Neural cell (in vitro differentiated cells): ENCODE measurements at regions not wholly inside any gene's neighbourhood (a gene's known extent, or its start where the extent isn't known, plus 50 kb on each side); places are given as distances from the start of the nearest gene placed in this dataset.

Experiments used
- H2AFZ ChIP-seq: fragments of 200-600, 300-800 bp; sonication (generic), shearing (Covaris generic); 2 replicates; pipeline ENCODE4 v1.6.0; 2014; ENCODE audit warnings: low read depth, mild to moderate bottlenecking, antibody characterized with exemption, low read length, moderate library complexity
- H3F3A ChIP-seq: fragments of 200-600 bp; shearing (Covaris generic); 2 replicates; pipeline ENCODE4 v1.6.1; 2016; ENCODE audit warnings: mild to moderate bottlenecking, moderate library complexity, mixed read lengths, antibody characterized with exemption, low read length; ENCODE audit not compliant: insufficient read depth, poor library complexity, severe bottlenecking
- H3K27ac ChIP-seq: fragments of 200-600, 300-800 bp; sonication (generic), shearing (Covaris generic); 2 replicates; pipeline ENCODE4 v1.5.1; 2014; ENCODE audit warnings: mild to moderate bottlenecking, low read length, moderate library complexity
- H3K27me3 ChIP-seq: fragments of 300-800, 200-600 bp; sonication (generic), shearing (Covaris generic); 2 replicates; pipeline ENCODE4 v1.6.0; 2014; ENCODE audit warnings: mild to moderate bottlenecking, low read depth, low read length, moderate library complexity; ENCODE audit not compliant: insufficient read depth
- H3K36me3 ChIP-seq: fragments of 300-800, 200-600 bp; sonication (generic), shearing (Covaris generic); 2 replicates; pipeline ENCODE4 v1.5.1; 2014; ENCODE audit warnings: mild to moderate bottlenecking, antibody characterized with exemption, low read length, moderate library complexity; ENCODE audit not compliant: insufficient read depth
- H3K4me2 ChIP-seq: fragments of 300-800, 200-600 bp; sonication (generic), shearing (Covaris generic); 2 replicates; pipeline ENCODE4 v1.6.0; 2014; ENCODE audit warnings: mild to moderate bottlenecking, low read length
- H3K4me3 ChIP-seq: fragments of 300-800, 200-600 bp; sonication (generic), shearing (Covaris generic); 2 replicates; pipeline ENCODE4 v1.5.1; 2014; ENCODE audit warnings: mild to moderate bottlenecking, low read length, moderate library complexity
- H3K79me2 ChIP-seq: fragments of 200-600 bp; shearing (Covaris generic); replicated peaks from 2 replicates; pipeline ENCODE4 v1.6.0; 2014; ENCODE audit warnings: mild to moderate bottlenecking, low read length, moderate library complexity; ENCODE audit not compliant: insufficient read depth
- H3K9ac ChIP-seq: fragments of 300-800, 200-600 bp; sonication (generic), shearing (Covaris generic); 2 replicates; pipeline ENCODE4 v1.6.1; 2016; ENCODE audit warnings: mild to moderate bottlenecking, low read length, mixed read lengths
- H3K9me2 ChIP-seq: fragments of 200-600 bp; shearing (Covaris generic); 2 replicates; pipeline ENCODE4 v1.6.1; 2016; ENCODE audit warnings: mild to moderate bottlenecking, low read length, mixed read lengths; ENCODE audit not compliant: insufficient read depth
- H3K9me3 ChIP-seq: fragments of 200-600, 300-800 bp; sonication (generic), shearing (Covaris generic); 2 replicates; pipeline ENCODE4 v1.6.1; 2016; ENCODE audit warnings: mild to moderate bottlenecking, mixed run types, low read length, moderate library complexity, mixed read lengths
- H4K20me1 ChIP-seq: fragments of 200-600 bp; shearing (Covaris generic); 2 replicates; pipeline ENCODE4 v1.6.1; 2016; ENCODE audit warnings: mild to moderate bottlenecking, mixed run types; ENCODE audit not compliant: insufficient read depth
- EP300 ChIP-seq: fragments of 450-650 bp; conservative IDR thresholded peaks from 2 replicates; pipeline ENCODE4 v1.6.1; 2014; ENCODE audit warnings: antibody characterized with exemption, mild to moderate bottlenecking, moderate library complexity; ENCODE audit not compliant: poor library complexity, severe bottlenecking
- MXI1 ChIP-seq: fragments of 450-650 bp; conservative IDR thresholded peaks from 2 replicates; pipeline ENCODE4 v1.6.1; 2014; ENCODE audit warnings: antibody characterized with exemption, mild to moderate bottlenecking; ENCODE audit not compliant: poor library complexity, severe bottlenecking
- POLR2AphosphoS5 ChIP-seq: IDR thresholded peaks from 2 replicates; pipeline ENCODE4 v1.6.1; 2012
- RAD21 ChIP-seq: fragments of 450-650 bp; conservative IDR thresholded peaks from 2 replicates; pipeline ENCODE4 v1.6.1; 2014; ENCODE audit warnings: antibody characterized with exemption, mild to moderate bottlenecking, moderate library complexity
- SMC3 ChIP-seq: fragments of 450-650 bp; conservative IDR thresholded peaks from 2 replicates; pipeline ENCODE4 v1.6.1; 2014; ENCODE audit warnings: antibody characterized with exemption, mild to moderate bottlenecking, moderate library complexity; ENCODE audit not compliant: poor library complexity
- TAF1 ChIP-seq: IDR thresholded peaks from 2 replicates; pipeline ENCODE4 v1.6.1; 2012; ENCODE audit warnings: low read depth
- TF ChIP-seq, protein P1 (sequence below): fragments of 450-650 bp; IDR thresholded peaks from 2 replicates; pipeline ENCODE4 v1.5.1; 2014; ENCODE audit warnings: antibody characterized with exemption, mild to moderate bottlenecking, moderate library complexity; ENCODE audit not compliant: poor library complexity, severe bottlenecking
- TF ChIP-seq, protein P2 (sequence below): IDR thresholded peaks from 2 replicates; pipeline ENCODE4 v1.6.1; 2012; ENCODE audit warnings: borderline replicate concordance

DNA sequence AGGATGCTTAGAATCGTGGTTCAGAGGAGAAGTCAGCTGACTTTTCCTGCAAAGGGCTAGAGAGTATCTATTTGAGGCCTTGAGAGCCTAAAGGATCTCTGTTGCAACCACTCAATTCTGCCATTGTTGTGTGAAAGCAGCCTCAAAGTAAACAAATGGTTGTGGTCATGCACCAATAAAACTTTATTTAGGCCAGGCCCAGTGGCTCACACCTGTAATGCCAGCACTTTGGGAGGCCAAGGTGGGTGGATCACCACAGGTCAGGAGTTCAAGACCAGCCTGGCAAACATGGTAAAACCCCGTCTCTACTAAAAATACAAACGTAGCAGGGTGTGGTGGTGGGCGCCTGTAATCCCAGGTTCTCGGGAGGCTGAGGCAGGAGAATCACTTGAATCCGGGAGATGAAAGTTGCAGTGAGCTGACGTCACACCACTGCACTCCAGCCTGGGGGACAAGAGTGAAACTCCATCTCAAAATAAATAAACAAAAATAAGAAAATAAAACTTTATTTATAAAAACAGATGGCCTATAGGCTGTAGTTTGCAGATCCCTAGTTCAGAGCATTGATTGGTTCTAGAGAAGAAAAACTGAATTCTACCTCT is 135.9 kb upstream of the KLF4 start:
- H3K9me2 ChIP-seq = no peaks in the 10 kb centered on the region
- H2AFZ ChIP-seq = no peak overlapping the region
- no peaks in the 10 kb centered on the region for H3K36me3 ChIP-seq
- no peaks in the 10 kb centered on the region for H3K27me3 ChIP-seq
- H3K79me2 ChIP-seq = no peaks in the 10 kb centered on the region
- no peaks in the 10 kb centered on the region for H3K9me3 ChIP-seq
- H3K4me3 ChIP-seq = no peak overlapping the region
- TF ChIP-seq, protein P1, sequence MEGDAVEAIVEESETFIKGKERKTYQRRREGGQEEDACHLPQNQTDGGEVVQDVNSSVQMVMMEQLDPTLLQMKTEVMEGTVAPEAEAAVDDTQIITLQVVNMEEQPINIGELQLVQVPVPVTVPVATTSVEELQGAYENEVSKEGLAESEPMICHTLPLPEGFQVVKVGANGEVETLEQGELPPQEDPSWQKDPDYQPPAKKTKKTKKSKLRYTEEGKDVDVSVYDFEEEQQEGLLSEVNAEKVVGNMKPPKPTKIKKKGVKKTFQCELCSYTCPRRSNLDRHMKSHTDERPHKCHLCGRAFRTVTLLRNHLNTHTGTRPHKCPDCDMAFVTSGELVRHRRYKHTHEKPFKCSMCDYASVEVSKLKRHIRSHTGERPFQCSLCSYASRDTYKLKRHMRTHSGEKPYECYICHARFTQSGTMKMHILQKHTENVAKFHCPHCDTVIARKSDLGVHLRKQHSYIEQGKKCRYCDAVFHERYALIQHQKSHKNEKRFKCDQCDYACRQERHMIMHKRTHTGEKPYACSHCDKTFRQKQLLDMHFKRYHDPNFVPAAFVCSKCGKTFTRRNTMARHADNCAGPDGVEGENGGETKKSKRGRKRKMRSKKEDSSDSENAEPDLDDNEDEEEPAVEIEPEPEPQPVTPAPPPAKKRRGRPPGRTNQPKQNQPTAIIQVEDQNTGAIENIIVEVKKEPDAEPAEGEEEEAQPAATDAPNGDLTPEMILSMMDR = no peak
- no peak for TF ChIP-seq RAD21
- TF ChIP-seq POLR2AphosphoS5 = no peak
- no peak for TF ChIP-seq EP300
- TF ChIP-seq, protein P2, sequence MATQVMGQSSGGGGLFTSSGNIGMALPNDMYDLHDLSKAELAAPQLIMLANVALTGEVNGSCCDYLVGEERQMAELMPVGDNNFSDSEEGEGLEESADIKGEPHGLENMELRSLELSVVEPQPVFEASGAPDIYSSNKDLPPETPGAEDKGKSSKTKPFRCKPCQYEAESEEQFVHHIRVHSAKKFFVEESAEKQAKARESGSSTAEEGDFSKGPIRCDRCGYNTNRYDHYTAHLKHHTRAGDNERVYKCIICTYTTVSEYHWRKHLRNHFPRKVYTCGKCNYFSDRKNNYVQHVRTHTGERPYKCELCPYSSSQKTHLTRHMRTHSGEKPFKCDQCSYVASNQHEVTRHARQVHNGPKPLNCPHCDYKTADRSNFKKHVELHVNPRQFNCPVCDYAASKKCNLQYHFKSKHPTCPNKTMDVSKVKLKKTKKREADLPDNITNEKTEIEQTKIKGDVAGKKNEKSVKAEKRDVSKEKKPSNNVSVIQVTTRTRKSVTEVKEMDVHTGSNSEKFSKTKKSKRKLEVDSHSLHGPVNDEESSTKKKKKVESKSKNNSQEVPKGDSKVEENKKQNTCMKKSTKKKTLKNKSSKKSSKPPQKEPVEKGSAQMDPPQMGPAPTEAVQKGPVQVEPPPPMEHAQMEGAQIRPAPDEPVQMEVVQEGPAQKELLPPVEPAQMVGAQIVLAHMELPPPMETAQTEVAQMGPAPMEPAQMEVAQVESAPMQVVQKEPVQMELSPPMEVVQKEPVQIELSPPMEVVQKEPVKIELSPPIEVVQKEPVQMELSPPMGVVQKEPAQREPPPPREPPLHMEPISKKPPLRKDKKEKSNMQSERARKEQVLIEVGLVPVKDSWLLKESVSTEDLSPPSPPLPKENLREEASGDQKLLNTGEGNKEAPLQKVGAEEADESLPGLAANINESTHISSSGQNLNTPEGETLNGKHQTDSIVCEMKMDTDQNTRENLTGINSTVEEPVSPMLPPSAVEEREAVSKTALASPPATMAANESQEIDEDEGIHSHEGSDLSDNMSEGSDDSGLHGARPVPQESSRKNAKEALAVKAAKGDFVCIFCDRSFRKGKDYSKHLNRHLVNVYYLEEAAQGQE = no peak
- no peak for TF ChIP-seq MXI1
- TF ChIP-seq TAF1 = no peak
- TF ChIP-seq SMC3 = no peak
- no peak overlapping the region for H3K4me2 ChIP-seq
- no peaks in the 10 kb centered on the region for H3F3A ChIP-seq
- H3K27ac ChIP-seq = no peak overlapping the region
- no peak overlapping the region for H3K9ac ChIP-seq
- no peaks in the 10 kb centered on the region for H4K20me1 ChIP-seq

DNA sequence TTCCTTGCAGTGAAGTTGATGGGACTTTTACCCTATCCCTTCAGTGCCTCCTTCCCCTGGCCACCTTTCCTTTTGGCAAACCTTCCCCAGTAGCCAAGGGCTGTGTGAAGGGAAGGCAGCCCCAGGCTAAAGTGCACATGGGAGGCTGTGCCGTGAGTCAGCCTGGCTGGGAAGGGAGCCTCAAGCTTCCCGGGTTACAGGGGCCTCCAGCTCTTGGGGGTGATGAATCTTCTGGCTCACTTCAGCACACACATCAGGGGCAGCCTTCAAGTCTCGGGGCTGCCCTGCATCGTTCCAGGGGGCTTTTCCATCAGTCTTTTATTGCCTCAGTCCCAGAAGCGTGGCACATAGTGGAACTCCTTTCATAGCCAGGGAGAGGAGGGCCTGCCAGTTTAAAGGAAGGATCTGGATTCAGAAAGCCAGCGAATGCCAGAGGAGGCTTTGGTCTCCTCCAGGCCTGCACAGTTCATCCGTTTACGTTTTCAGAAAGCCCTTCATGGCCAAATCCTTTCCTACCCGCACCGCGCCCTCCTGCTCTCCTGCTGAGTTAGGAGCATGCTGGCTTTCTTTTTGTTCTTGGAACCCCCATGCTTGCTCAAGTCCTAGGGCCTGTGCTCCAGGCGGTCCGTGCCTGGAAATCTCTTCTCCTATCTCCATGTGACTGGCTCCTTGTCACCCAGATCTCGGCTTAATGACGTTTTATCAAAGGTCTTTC is 134.8 kb upstream of the KLF4 start:
- TF ChIP-seq MXI1 = no peak
- TF ChIP-seq EP300 = no peak
- TF ChIP-seq, protein P2 = no peak
- TF ChIP-seq SMC3 = no peak
- TF ChIP-seq, protein P1 = no peak
- TF ChIP-seq TAF1 = no peak
- TF ChIP-seq RAD21 = no peak
- Histone ChIP-seq H3K9me3 (no peaks in the 10 kb centered on the region), H2AFZ (no peak overlapping the region), H3K36me3 (no peaks in the 10 kb centered on the region), H3K27me3 (no peaks in the 10 kb centered on the region), H4K20me1 (no peaks in the 10 kb centered on the region), H3K9me2 (no peaks in the 10 kb centered on the region), H3K4me3 (no peak overlapping the region), H3K4me2 (no peak overlapping the region), H3K79me2 (no peaks in the 10 kb centered on the region), H3K9ac (no peak overlapping the region), H3K27ac (no peak overlapping the region), H3F3A (no peaks in the 10 kb centered on the region)
